ENCODE measurements at regions not wholly inside any gene's neighbourhood (a gene's known extent, or its start where the extent isn't known, plus 50 kb on each side); places are given as distances from the start of the nearest gene placed in this dataset.

GRCh38 chr5:73344835-73345234, 103.7 kb downstream of the FOXD1 start:
- H3K36me3 ChIP-seq (ENCODE audit: control insufficient read depth, insufficient read depth, low read length) = no peaks in the 10 kb centered on the region
- peaks cover 3% of the 10 kb centered on the region for H3K27me3 ChIP-seq (replicated peaks; ENCODE audit: control insufficient read depth, insufficient read depth, low read length, poor library complexity, severe bottlenecking)
- no peak overlapping the region for H3K27ac ChIP-seq (ENCODE audit: insufficient read depth, low read length, poor library complexity, severe bottlenecking)
- no peak overlapping the region for H3K4me3 ChIP-seq (ENCODE audit: insufficient read depth, low read depth, low read length, poor library complexity, severe bottlenecking)
- no peaks in the 10 kb centered on the region for H3K9me3 ChIP-seq (ENCODE audit: control insufficient read depth, low read length)
- no peaks in the 10 kb centered on the region for H3K4me1 ChIP-seq (ENCODE audit: control insufficient read depth, insufficient read depth, low read length, poor library complexity, severe bottlenecking)
- DNase-seq = no peak

GRCh38 chr5:73339711-73340110, 108.9 kb downstream of the FOXD1 start:
- Histone ChIP-seq H3K36me3 (ENCODE audit: control insufficient read depth, insufficient read depth, low read length) (no peaks in the 10 kb centered on the region), H3K4me1 (ENCODE audit: control insufficient read depth, insufficient read depth, low read length, poor library complexity, severe bottlenecking) (no peaks in the 10 kb centered on the region), H3K27ac (ENCODE audit: insufficient read depth, low read length, poor library complexity, severe bottlenecking) (no peak overlapping the region), H3K27me3 (replicated peaks; ENCODE audit: control insufficient read depth, insufficient read depth, low read length, poor library complexity, severe bottlenecking) (peaks cover 6% of the 10 kb centered on the region), H3K9me3 (ENCODE audit: control insufficient read depth, low read length) (no peaks in the 10 kb centered on the region), H3K4me3 (ENCODE audit: insufficient read depth, low read depth, low read length, poor library complexity, severe bottlenecking) (no peak overlapping the region)
- no peak for DNase-seq

- Histone ChIP-seq H3K4me1 (ENCODE audit: control insufficient read depth, insufficient read depth, low read length, poor library complexity, severe bottlenecking) (no peaks in the 10 kb centered on the region), H3K27me3 (replicated peaks; ENCODE audit: control insufficient read depth, insufficient read depth, low read length, poor library complexity, severe bottlenecking) (peaks cover 7% of the 10 kb centered on the region), H3K9me3 (ENCODE audit: control insufficient read depth, low read length) (no peaks in the 10 kb centered on the region), H3K36me3 (ENCODE audit: control insufficient read depth, insufficient read depth, low read length) (no peaks in the 10 kb centered on the region), H3K4me3 (ENCODE audit: insufficient read depth, low read depth, low read length, poor library complexity, severe bottlenecking) (no peak overlapping the region), H3K27ac (ENCODE audit: insufficient read depth, low read length, poor library complexity, severe bottlenecking) (no peak overlapping the region)
- no peak for DNase-seq
Measured at GRCh38 chr5:73339051-73339575, 109.5 kb downstream of the FOXD1 start.

- DNase-seq = no peak
- H3K4me1 ChIP-seq (ENCODE audit: control insufficient read depth, insufficient read depth, low read length, poor library complexity, severe bottlenecking) = no peaks in the 10 kb centered on the region
- no peaks in the 10 kb centered on the region for H3K36me3 ChIP-seq (ENCODE audit: control insufficient read depth, insufficient read depth, low read length)
- H3K27me3 ChIP-seq (replicated peaks; ENCODE audit: control insufficient read depth, insufficient read depth, low read length, poor library complexity, severe bottlenecking) = peaks cover 7% of the 10 kb centered on the region
- H3K4me3 ChIP-seq (ENCODE audit: insufficient read depth, low read depth, low read length, poor library complexity, severe bottlenecking) = no peak overlapping the region
- no peak overlapping the region for H3K27ac ChIP-seq (ENCODE audit: insufficient read depth, low read length, poor library complexity, severe bottlenecking)
- H3K9me3 ChIP-seq (ENCODE audit: control insufficient read depth, low read length) = no peaks in the 10 kb centered on the region
Measured at GRCh38 chr5:73338256-73339050, 110.1 kb downstream of the FOXD1 start.

- no peak overlapping the region for H3K4me3 ChIP-seq (ENCODE audit: insufficient read depth, low read depth, low read length, poor library complexity, severe bottlenecking)
- no peaks in the 10 kb centered on the region for H3K9me3 ChIP-seq (ENCODE audit: control insufficient read depth, low read length)
- H3K36me3 ChIP-seq (ENCODE audit: control insufficient read depth, insufficient read depth, low read length) = no peaks in the 10 kb centered on the region
- H3K27ac ChIP-seq (ENCODE audit: insufficient read depth, low read length, poor library complexity, severe bottlenecking) = no peak overlapping the region
- peaks cover 7% of the 10 kb centered on the region for H3K27me3 ChIP-seq (replicated peaks; ENCODE audit: control insufficient read depth, insufficient read depth, low read length, poor library complexity, severe bottlenecking)
- H3K4me1 ChIP-seq (ENCODE audit: control insufficient read depth, insufficient read depth, low read length, poor library complexity, severe bottlenecking) = no peaks in the 10 kb centered on the region
- no peak for DNase-seq
Measured at GRCh38 chr5:73337586-73338255, 110.9 kb downstream of the FOXD1 start.

GRCh38 chr5:73336366-73336765, 112.2 kb downstream of the FOXD1 start:
- H3K9me3 ChIP-seq (ENCODE audit: control insufficient read depth, low read length) = no peaks in the 10 kb centered on the region
- H3K27ac ChIP-seq (ENCODE audit: insufficient read depth, low read length, poor library complexity, severe bottlenecking) = no peak overlapping the region
- no peaks in the 10 kb centered on the region for H3K36me3 ChIP-seq (ENCODE audit: control insufficient read depth, insufficient read depth, low read length)
- H3K4me1 ChIP-seq (ENCODE audit: control insufficient read depth, insufficient read depth, low read length, poor library complexity, severe bottlenecking) = no peaks in the 10 kb centered on the region
- DNase-seq = no peak
- H3K4me3 ChIP-seq (ENCODE audit: insufficient read depth, low read depth, low read length, poor library complexity, severe bottlenecking) = no peak overlapping the region
- H3K27me3 ChIP-seq (replicated peaks; ENCODE audit: control insufficient read depth, insufficient read depth, low read length, poor library complexity, severe bottlenecking) = peaks cover 7% of the 10 kb centered on the region

- H3K4me3 ChIP-seq (ENCODE audit: insufficient read depth, low read depth, low read length, poor library complexity, severe bottlenecking) = no peak overlapping the region
- peaks cover 4% of the 10 kb centered on the region for H3K27me3 ChIP-seq (replicated peaks; ENCODE audit: control insufficient read depth, insufficient read depth, low read length, poor library complexity, severe bottlenecking)
Measured at GRCh38 chr5:73333944-73334703, 114.5 kb downstream of the FOXD1 start.

GRCh38 chr5:73330613-73331012, 118.0 kb downstream of the FOXD1 start:
- Histone ChIP-seq H3K27me3 (replicated peaks; ENCODE audit: control insufficient read depth, insufficient read depth, low read length, poor library complexity, severe bottlenecking) (peaks cover 4% of the 10 kb centered on the region), H3K4me3 (ENCODE audit: insufficient read depth, low read depth, low read length, poor library complexity, severe bottlenecking) (no peak overlapping the region), H3K9me3 (ENCODE audit: control insufficient read depth, low read length) (no peaks in the 10 kb centered on the region), H3K4me1 (ENCODE audit: control insufficient read depth, insufficient read depth, low read length, poor library complexity, severe bottlenecking) (no peaks in the 10 kb centered on the region), H3K27ac (ENCODE audit: insufficient read depth, low read length, poor library complexity, severe bottlenecking) (no peak overlapping the region), H3K36me3 (ENCODE audit: control insufficient read depth, insufficient read depth, low read length) (no peaks in the 10 kb centered on the region)
- DNase-seq = no peak

More at GRCh38 chr5:73333944-73334703, 114.5 kb downstream of the FOXD1 start:
- H3K27ac ChIP-seq (ENCODE audit: insufficient read depth, low read length, poor library complexity, severe bottlenecking) = no peak overlapping the region
- no peak for DNase-seq
- no peaks in the 10 kb centered on the region for H3K36me3 ChIP-seq (ENCODE audit: control insufficient read depth, insufficient read depth, low read length)
- H3K9me3 ChIP-seq (ENCODE audit: control insufficient read depth, low read length) = no peaks in the 10 kb centered on the region
- no peaks in the 10 kb centered on the region for H3K4me1 ChIP-seq (ENCODE audit: control insufficient read depth, insufficient read depth, low read length, poor library complexity, severe bottlenecking)

GRCh38 chr5:73328640-73329039, 119.9 kb downstream of the FOXD1 start:
- H3K27me3 ChIP-seq (replicated peaks; ENCODE audit: control insufficient read depth, insufficient read depth, low read length, poor library complexity, severe bottlenecking) = no peaks in the 10 kb centered on the region

More at GRCh38 chr5:73328640-73329039, 119.9 kb downstream of the FOXD1 start:
- H3K36me3 ChIP-seq (ENCODE audit: control insufficient read depth, insufficient read depth, low read length) = no peaks in the 10 kb centered on the region
- H3K9me3 ChIP-seq (ENCODE audit: control insufficient read depth, low read length) = no peaks in the 10 kb centered on the region
- H3K27ac ChIP-seq (ENCODE audit: insufficient read depth, low read length, poor library complexity, severe bottlenecking) = no peak overlapping the region
- no peak for DNase-seq
- H3K4me1 ChIP-seq (ENCODE audit: control insufficient read depth, insufficient read depth, low read length, poor library complexity, severe bottlenecking) = no peaks in the 10 kb centered on the region
- H3K4me3 ChIP-seq (ENCODE audit: insufficient read depth, low read depth, low read length, poor library complexity, severe bottlenecking) = no peak overlapping the region
